Motor neuron (in vitro differentiated cells): ENCODE measurements at regions not wholly inside any gene's neighbourhood (a gene's known extent, or its start where the extent isn't known, plus 50 kb on each side); places are given as distances from the start of the nearest gene placed in this dataset.
"Not testable (repeated sequence)": the region's sequence is repeated elsewhere in the genome, so short reads cannot be mapped to it uniquely, and the experiment has no call there.

Source experiments
- ATAC-seq, 8 experiments: fragments of 200-7000 bp; cut with Tn5 transposase; replicated peaks in 6 of 8; 2 replicates each; pipeline ENCODE4 v1.8.0; 2021; ENCODE audit warnings: mild to moderate bottlenecking in 8 of 8, moderate library complexity in 8 of 8
- H3K27ac ChIP-seq, 2 donors: fragments of 250-450 bp; sonication (Bioruptor Pico); 2 replicates each; pipeline ENCODE4 v1.9.0; 2021; ENCODE audit warnings: antibody characterized with exemption in 2 of 2, mild to moderate bottlenecking in 2 of 2, moderate library complexity in 1 of 2
- H3K4me1 ChIP-seq, 2 donors: fragments of 250-450 bp; sonication (Bioruptor Pico); replicated peaks in 1 of 2; 2 replicates each; pipeline ENCODE4 v1.6.1; 2021; ENCODE audit warnings: antibody characterized with exemption in 2 of 2, mild to moderate bottlenecking in 2 of 2, moderate library complexity in 1 of 2
- H3K4me3 ChIP-seq, 5 donors: fragments of 250-450 bp; sonication (Bioruptor Pico); 2 replicates each; pipeline ENCODE4 v1.9.0; 2021; ENCODE audit warnings: antibody characterized with exemption in 5 of 5, mild to moderate bottlenecking in 5 of 5, moderate library complexity in 4 of 5
- WGBS, 10 experiments: fragments of 450-650 bp; shearing (Covaris generic); methylation state at CpG; one replicate each; pipeline ENCODE4 v1.0.0; 2022; 5-methylcytosine and 5-hydroxymethylcytosine counted together
- in situ Hi-C, 9 experiments: fragments of 400-800 bp; cut with MboI; loops; one replicate each; pipeline ENCODE4 v1.15.0; 2021; ENCODE audit warnings: low sequenced_read_pairs in 9 of 9, low pct_unique_long_range_greater_than_20kb in 2 of 9; ENCODE audit not compliant: unreplicated experiment in 9 of 9

DNA sequence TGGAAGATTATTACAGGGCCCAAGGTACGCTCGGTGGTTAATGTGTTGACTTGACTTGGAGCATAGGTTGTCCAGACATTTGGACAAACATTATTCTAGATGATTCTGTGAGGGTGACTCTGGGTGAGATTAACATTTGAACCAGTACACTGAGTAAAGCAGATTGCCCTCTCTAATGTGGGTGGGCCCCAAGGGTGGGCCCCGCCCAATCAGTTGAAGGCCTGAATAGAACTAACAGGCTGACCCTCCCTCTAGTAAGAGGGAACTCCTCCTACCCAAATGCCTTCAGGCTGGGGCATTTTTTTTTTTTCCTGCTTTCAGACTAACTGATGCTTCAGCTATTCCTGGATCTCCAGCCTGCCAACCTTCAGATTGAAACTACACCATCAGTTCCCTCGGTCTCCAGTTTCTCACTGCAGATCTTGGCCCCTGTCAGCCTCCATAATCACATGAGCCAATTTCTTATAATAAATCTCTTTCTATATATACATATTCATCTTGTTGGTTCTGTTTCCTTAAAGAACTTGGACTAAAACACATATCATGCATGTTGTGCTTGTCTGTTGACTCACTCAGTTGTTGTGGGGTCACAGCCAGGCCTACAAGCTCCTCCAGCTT is 338.1 kb upstream of the BRINP1 start:
- 50 to 100% (median 90%) methylated on average over 2 to 4 of the region's 4 CpGs; no CpG with 5 or more reads in 3 of the 10 experiments for WGBS, 10 experiments
- no peak for ATAC-seq
- Histone ChIP-seq H3K4me1 (no peaks in the 10 kb centered on the region), H3K27ac (no peak overlapping the region), H3K4me3 (no peak overlapping the region)
- in situ Hi-C loops: no loop called here

DNA sequence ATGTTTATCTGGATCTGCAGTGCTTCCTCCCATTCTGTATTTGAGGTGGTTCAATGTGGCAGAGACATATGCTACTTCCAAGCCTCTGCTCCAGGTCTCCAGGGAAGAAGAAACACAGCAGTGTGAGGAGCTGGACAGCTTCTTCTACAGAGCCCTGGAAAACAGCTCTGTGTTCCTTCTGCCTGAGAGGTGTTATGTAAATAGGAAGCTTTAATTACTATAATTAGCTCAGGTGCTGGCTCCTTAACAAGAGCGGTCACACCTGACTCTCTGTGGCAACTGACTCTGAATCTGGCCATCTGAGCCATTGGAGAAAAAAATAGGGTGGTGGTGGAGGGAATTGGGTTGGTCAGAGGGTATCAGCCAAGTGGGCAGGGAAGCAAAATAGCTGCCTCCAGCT is 332.4 kb upstream of the BRINP1 start:
- WGBS, 10 experiments: 0 to 100% (median 100%) methylated on average over 1 of the region's 1 CpG; no CpG with 5 or more reads in 7 of the 10 experiments
- no peak overlapping the region for H3K27ac ChIP-seq
- ATAC-seq: no peak
- no peak overlapping the region for H3K4me3 ChIP-seq
- peaks cover 3 to 7% of the 10 kb centered on the region in 2 donors for H3K4me1 ChIP-seq
- in situ Hi-C loops: no loop called here

DNA sequence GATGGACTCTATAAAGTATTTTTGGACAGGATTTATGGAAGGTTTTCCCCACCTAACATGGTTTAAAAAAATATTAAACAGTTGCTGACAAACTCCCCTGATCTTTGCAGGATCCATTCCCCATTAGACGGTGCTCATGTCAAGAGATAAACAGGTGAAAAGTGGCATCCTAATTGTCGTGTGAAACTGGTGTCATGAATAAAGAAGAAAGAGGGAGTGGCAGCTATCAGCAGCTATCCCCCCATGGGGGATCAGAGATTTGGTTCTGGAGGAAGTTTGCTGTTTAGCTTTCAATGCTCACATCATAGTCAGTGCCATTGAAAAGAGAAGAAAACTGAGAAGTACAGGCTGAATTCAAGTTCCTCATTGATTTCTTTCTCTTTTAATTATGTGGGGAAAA is 329.3 kb upstream of the BRINP1 start:
- 0 to 80% (median 29%) methylated on average over 1 to 2 of the region's 2 CpGs; no CpG with 5 or more reads in 3 of the 10 experiments for WGBS, 10 experiments
- ATAC-seq: no peak
- in situ Hi-C loops: no loop called here
- Histone ChIP-seq H3K4me1 (peaks cover 3 to 7% of the 10 kb centered on the region in 2 donors), H3K4me3 (no peak overlapping the region), H3K27ac (peak overlapping the region in 1 of 2 donors; percentile 2)

DNA sequence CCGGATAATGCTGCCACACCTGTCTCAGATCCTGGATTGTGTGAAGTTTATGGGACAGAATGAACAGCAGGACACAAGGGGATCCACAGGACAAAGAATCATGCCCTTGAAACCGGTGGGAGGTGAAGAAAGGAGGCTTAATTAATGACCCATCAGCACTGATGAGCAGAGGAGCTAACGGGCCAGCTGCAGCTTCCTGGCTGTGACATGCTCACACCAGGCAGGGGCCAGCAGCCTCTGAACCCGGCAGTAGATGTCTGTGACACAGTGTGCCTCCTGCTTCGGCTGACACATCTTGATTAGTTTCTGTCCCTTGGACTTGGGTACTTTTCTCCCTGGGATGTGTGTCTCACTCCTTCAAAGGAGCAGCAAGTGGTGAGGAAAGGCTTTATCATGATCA is 328.8 kb upstream of the BRINP1 start:
- no peak overlapping the region for H3K4me3 ChIP-seq
- H3K27ac ChIP-seq: no peak overlapping the region
- ATAC-seq: peak in 5 of 8 experiments; percentile 56 to 97 (median 89)
- WGBS, 10 experiments: 0 to 50% (median 17%) methylated on average over 1 to 5 of the region's 5 CpGs; no CpG with 5 or more reads in 3 of the 10 experiments
- H3K4me1 ChIP-seq: peaks cover 3 to 7% of the 10 kb centered on the region in 2 donors
- in situ Hi-C loops: no loop called here

DNA sequence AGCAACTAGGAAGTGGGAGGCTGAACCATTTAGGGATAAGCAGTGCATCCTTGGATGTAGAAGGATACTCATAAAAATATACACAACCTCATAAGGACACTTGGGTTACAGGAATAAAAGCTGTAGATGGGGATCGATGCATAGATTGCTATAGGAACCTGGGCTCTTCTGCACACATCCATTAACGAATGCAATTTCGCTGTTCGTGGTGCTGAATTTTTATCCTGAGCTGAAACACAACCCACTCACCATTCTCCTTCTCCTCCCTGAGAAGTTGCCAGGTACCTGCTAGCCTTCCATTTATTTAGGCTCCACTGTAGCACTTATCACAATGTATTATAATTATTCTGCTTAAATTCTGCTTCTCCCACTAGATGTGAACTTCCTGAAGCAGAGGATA is 320.6 kb upstream of the BRINP1 start:
- peak in 1 of 8 experiments; percentile 50 for ATAC-seq
- Histone ChIP-seq H3K4me1 (peaks cover 4 to 7% of the 10 kb centered on the region in 2 donors), H3K27ac (no peak overlapping the region), H3K4me3 (no peak overlapping the region)
- 0 to 60% (median 40%) methylated on average over 1 to 3 of the region's 4 CpGs; no CpG with 5 or more reads in 7 of the 10 experiments for WGBS, 10 experiments
- in situ Hi-C loops: no loop called here

DNA sequence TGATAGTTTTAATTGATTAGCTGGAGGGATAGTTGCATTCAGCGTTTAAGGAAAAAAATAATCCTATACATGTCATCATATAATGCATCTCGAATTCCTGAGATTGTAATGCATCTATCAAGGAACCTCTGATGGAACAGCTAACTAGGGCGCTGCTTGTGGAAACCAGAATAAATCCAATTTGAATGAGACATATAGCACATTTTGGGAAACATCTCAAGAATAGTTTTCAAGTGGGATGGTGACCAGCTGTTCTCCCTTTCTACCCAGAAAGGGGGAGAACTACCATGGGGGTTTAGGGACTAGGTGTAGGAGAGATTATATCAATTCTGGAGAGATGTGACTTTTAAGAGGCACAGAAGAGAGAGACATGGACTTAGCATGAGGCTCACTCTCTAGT is 319.3 kb upstream of the BRINP1 start:
- WGBS, 10 experiments: 0 to 100% (median 32%) methylated on average over 1 to 3 of the region's 3 CpGs; no CpG with 5 or more reads in 2 of the 10 experiments
- in situ Hi-C loops: no loop called here
- no peak for ATAC-seq
- Histone ChIP-seq H3K27ac (no peak overlapping the region), H3K4me1 (peaks cover 4 to 7% of the 10 kb centered on the region in 2 donors), H3K4me3 (no peak overlapping the region)

DNA sequence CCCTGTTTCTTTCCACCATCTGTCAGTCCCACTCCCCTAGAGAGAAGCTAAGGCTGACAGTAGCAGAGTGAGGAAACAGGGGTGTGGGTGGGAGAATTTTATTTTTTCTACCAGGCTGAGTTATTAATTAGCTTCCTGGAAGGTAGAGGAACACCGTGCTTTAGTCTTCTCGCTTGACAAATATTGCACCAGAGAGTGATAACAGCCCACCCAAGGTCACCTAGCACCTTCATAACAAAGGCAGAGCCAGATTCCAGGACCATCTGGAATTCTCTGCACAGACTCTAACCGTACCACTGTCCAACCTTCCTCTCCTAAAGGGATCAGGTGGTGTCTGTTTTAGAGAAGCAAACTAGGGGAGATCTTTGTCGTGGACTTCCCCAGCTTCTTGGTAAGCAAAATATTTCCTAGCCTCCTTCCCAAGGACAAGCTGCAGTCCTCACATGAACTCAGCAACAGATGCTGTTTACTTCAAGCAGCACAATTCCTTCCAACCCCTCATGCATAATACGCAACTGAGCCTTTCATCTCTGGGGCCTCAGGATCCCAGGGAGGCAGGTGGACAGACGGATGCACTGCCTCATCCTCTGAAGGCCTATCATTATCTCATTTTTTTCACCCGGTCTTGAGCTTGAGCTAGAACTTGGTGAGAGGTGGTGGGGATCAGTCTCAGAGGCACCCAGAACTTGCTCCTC is 308.7 kb upstream of the BRINP1 start:
- in situ Hi-C loops: no loop called here
- no peak overlapping the region for H3K27ac ChIP-seq
- H3K4me1 ChIP-seq: no peaks in the 10 kb centered on the region
- ATAC-seq: no peak
- 0 to 88% (median 76%) methylated on average over 1 to 6 of the region's 7 CpGs; no CpG with 5 or more reads in 5 of the 10 experiments for WGBS, 10 experiments
- H3K4me3 ChIP-seq: no peak overlapping the region

DNA sequence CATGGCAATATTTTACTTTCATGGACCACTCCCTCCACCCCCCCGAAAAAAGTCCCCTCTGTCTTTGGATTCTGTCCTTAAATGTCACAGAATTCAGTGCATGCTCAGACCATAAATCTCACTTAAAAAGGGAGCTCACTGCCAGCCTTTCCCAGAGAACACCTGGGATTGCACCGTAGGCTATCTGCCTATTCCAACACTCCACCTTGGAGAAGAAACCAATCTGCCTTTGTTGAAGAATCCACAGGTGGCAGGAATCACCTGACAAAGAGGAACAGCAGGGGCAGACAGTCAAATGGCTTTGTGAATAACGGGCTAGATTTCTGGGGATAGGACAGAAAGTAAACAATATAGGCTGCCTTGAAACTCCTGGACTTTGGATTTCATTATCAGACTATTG is 306.7 kb upstream of the BRINP1 start:
- ATAC-seq: no peak

DNA sequence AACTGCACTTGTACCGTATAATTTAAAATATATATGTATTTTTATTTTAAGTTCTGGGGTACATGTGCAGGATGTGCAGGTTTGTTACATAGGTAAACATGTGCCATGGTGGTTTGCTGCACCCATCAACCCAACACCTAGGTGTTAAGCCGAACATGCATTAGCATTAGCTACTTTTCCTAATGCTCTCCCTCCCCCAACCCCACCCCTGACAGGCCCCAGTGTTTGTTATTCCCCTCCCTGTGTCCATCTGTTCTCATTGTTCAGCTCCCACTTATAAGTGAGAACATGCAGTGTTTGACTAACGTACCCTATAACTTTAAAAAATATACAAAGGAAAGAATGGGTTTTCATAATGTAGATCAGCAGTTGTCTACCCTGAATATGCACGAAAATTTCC is 303.5 kb upstream of the BRINP1 start:
- not testable (repeated sequence) for ATAC-seq, H3K27ac ChIP-seq, H3K4me3 ChIP-seq, H3K4me1 ChIP-seq
- in situ Hi-C loops: loop anchor here in 1 of 9 experiments (25.0 kb wide), 1 partner anchor 90 kb away; no protein-coding TSS in a partner anchor
- 17 to 100% (median 72%) methylated on average over 1 to 3 of the region's 4 CpGs; no CpG with 5 or more reads in 4 of the 10 experiments for WGBS, 10 experiments

More for the DNA sequence above, 306.7 kb upstream of the BRINP1 start:
- Histone ChIP-seq H3K4me1 (no peaks in the 10 kb centered on the region), H3K27ac (no peak overlapping the region), H3K4me3 (no peak overlapping the region)
- in situ Hi-C loops: no loop called here
- 0 to 63% (median 27%) methylated on average over 1 to 3 of the region's 3 CpGs; no CpG with 5 or more reads in 3 of the 10 experiments for WGBS, 10 experiments

DNA sequence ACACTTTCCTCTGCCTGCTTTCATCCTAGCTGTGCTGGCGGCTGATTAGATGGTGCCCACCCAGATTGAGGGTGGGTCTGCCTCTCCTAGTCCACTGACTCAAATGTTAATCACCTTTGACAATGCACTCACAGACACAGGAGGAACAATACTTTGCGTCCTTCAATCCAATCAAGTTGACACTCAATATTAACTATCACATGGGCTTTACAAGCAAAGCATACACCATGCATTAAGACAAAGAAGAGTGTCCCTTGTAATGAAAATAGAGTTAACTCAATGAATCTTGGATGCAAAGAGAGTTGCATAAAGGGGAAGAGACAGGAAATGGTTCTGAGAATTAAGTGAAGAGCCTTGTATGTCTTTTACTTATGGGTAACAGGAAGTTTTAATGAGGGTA is 298.7 kb upstream of the BRINP1 start:
- ATAC-seq: no peak
- H3K4me1 ChIP-seq: no peaks in the 10 kb centered on the region
- 37 to 100% (median 44%) methylated on average over 1 to 2 of the region's 2 CpGs; no CpG with 5 or more reads in 2 of the 10 experiments for WGBS, 10 experiments
- no peak overlapping the region for H3K27ac ChIP-seq
- in situ Hi-C loops: loop anchor here in 1 of 9 experiments (25.0 kb wide), 1 partner anchor 94 kb away; no protein-coding TSS in a partner anchor
- no peak overlapping the region for H3K4me3 ChIP-seq

DNA sequence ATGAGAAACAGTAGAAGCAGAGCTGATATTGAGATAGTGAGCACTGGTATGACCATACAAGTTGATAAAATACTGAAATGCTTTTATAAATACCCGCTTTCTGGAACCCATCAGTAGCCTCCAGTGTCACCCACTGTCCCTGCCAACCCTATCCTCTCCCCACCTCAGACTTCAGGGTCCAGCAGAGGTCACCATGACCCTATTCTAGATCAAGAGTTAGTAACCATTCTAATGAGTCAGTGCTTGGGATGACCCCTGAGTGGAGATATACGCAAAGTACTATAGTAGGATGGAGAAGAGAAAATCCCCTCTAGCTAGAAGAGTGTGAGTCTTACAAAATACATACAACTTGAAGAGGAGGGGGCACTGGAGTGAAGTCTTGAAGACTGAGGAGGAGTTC is 297.9 kb upstream of the BRINP1 start:
- no peak overlapping the region for H3K27ac ChIP-seq
- in situ Hi-C loops: loop anchor here in 1 of 9 experiments (25.0 kb wide), 1 partner anchor 95 kb away; no protein-coding TSS in a partner anchor
- no peaks in the 10 kb centered on the region for H3K4me1 ChIP-seq
- no peak overlapping the region for H3K4me3 ChIP-seq
- 0 to 100% (median 65%) methylated on average over 1 to 2 of the region's 2 CpGs for WGBS, 10 experiments
- no peak for ATAC-seq

DNA sequence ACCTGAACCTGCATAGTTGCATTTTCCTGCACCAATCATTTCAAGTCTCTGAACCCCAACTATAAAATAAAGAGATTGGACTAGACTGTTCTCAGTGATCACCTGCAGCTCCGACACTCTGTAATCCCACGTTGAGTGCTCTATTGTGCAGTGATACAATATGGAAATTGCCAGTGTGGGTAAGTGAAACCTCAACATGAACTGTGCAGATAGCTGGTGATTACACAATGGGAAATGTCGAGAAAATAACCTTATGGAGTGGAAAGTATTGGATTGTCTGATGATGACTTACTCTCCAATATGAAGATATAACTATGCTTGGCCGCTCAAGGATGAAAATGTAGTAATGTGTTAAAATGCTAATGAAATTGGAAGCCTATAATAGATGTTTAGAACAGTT is 293.1 kb upstream of the BRINP1 start:
- Histone ChIP-seq H3K27ac (no peak overlapping the region), H3K4me3 (no peak overlapping the region), H3K4me1 (no peaks in the 10 kb centered on the region)
- in situ Hi-C loops: loop anchor here in 1 of 9 experiments (25.0 kb wide), 1 partner anchor 100 kb away; no protein-coding TSS in a partner anchor
- 0 to 86% (median 54%) methylated on average over 1 to 4 of the region's 4 CpGs for WGBS, 10 experiments
- peak in 1 of 8 experiments; percentile 54 for ATAC-seq

DNA sequence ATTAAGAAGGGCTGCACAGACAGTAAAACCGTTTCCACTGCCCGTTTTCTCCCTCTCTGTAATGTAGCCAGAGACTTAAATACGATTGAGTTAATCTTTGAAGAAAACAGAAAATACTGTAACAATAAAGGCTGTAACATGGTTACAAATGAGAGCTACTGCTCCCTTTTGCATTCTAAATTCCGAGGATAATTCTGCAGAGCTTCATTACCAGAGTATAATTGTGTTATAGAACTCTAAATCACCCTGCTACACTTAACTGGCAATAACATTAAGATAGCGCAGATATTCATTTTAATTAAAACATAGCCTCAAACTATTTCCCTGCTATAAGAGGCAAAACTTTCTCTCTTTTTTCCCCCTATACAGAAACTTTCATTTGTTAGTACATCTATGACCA is 283.7 kb upstream of the BRINP1 start:
- H3K4me3 ChIP-seq: no peak overlapping the region
- no peaks in the 10 kb centered on the region for H3K4me1 ChIP-seq
- no peak for ATAC-seq
- WGBS, 10 experiments: 0 to 84% (median 65%) methylated on average over 1 to 5 of the region's 5 CpGs
- in situ Hi-C loops: loop anchor here in 1 of 9 experiments (25.0 kb wide), 1 partner anchor 109 kb away; no protein-coding TSS in a partner anchor
- no peak overlapping the region for H3K27ac ChIP-seq
